WERI-Rb-1 (cell line): ENCODE measurements at regions not wholly inside any gene's neighbourhood (a gene's known extent, or its start where the extent isn't known, plus 50 kb on each side); places are given as distances from the start of the nearest gene placed in this dataset.
"Not testable (repeated sequence)": the region's sequence is repeated elsewhere in the genome, so short reads cannot be mapped to it uniquely, and the experiment has no call there.

ENCODE experiments used
- DNase-seq: peaks from one replicate; pipeline ENCODE4 v3.0.0-alpha.2; 2020
- H3K27ac ChIP-seq: fragments of 250-450 bp; sonication (Bioruptor Pico); 2 replicates; pipeline ENCODE4 v1.5.1; 2020; ENCODE audit warnings: mild to moderate bottlenecking, moderate library complexity
- H3K27me3 ChIP-seq: fragments of 250-450 bp; sonication (Bioruptor Pico); 2 replicates; pipeline ENCODE4 v1.5.1; 2021; ENCODE audit warnings: mild to moderate bottlenecking, low read depth, moderate library complexity; ENCODE audit not compliant: insufficient read depth, severe bottlenecking
- H3K36me3 ChIP-seq: fragments of 250-450 bp; sonication (Bioruptor Pico); 2 replicates; pipeline ENCODE4 v1.5.1; 2020; ENCODE audit warnings: mild to moderate bottlenecking, moderate library complexity
- H3K4me3 ChIP-seq: 2 replicates; pipeline ENCODE4 v1.5.1; 2011; ENCODE audit warnings: low read depth, mild to moderate bottlenecking, control low read depth, low read length
- H3K9me3 ChIP-seq: fragments of 250-450 bp; sonication (Bioruptor Pico); 2 replicates; pipeline ENCODE4 v1.5.1; 2021; ENCODE audit warnings: mild to moderate bottlenecking, moderate library complexity; ENCODE audit not compliant: severe bottlenecking
- TF ChIP-seq, protein P1 (sequence below): IDR thresholded peaks from 2 replicates; pipeline ENCODE4 v1.5.1; 2011; ENCODE audit warnings: low read depth, mild to moderate bottlenecking, control low read depth, inconsistent platforms, low read length

DNA sequence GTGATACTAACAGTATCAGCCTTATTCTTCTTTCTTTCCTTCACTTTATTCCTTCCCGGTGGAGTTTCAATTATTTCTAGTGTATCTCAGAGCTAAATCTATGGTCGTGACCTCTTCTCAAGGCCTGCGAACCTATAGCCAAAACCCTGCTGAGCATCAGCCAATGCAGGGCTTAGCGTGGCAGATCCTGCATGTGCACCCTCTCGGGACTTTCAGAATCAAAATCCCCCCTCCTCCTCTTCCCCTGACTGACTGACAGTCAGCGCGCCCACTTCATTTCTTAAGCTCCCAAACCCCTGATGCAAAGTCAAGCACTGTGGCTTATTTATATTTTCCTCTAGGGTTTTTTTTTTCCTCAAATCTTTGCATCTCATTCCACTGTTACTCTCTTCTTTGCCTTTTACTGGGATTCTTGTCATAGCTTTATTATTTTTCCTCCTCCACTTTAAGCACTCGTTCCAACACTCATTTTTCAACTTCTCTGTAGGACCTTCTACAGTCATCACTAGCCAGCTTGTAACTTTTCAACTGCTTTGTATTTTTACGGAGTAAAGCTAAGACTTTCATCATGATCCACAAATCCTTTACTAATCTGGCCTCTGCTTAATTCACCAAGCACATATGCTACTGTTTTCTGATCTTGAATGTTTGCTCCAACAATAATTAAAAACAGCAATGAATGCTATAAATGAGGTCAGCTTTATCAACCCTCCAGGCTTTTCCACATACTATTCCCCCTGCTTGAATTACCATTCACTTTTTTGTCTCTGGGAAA lies 896.5 kb upstream of the PIK3C3 start:
- H3K9me3 ChIP-seq: no peaks in the 10 kb centered on the region
- DNase-seq: peak; percentile 65
- H3K27me3 ChIP-seq: no peaks in the 10 kb centered on the region
- TF ChIP-seq, protein P1, sequence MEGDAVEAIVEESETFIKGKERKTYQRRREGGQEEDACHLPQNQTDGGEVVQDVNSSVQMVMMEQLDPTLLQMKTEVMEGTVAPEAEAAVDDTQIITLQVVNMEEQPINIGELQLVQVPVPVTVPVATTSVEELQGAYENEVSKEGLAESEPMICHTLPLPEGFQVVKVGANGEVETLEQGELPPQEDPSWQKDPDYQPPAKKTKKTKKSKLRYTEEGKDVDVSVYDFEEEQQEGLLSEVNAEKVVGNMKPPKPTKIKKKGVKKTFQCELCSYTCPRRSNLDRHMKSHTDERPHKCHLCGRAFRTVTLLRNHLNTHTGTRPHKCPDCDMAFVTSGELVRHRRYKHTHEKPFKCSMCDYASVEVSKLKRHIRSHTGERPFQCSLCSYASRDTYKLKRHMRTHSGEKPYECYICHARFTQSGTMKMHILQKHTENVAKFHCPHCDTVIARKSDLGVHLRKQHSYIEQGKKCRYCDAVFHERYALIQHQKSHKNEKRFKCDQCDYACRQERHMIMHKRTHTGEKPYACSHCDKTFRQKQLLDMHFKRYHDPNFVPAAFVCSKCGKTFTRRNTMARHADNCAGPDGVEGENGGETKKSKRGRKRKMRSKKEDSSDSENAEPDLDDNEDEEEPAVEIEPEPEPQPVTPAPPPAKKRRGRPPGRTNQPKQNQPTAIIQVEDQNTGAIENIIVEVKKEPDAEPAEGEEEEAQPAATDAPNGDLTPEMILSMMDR: no peak
- H3K27ac ChIP-seq: peak overlapping the region; percentile 54
- H3K4me3 ChIP-seq: peak overlapping the region; percentile 23
- no peaks in the 10 kb centered on the region for H3K36me3 ChIP-seq

GRCh38 chr18:41052625-41053024 lies 902.4 kb upstream of the PIK3C3 start:
- Histone ChIP-seq H3K36me3 (no peaks in the 10 kb centered on the region), H3K9me3 (no peaks in the 10 kb centered on the region), H3K4me3 (no peak overlapping the region), H3K27me3 (no peaks in the 10 kb centered on the region), H3K27ac (peak overlapping the region; percentile 40; the same call in 1 of the 2 replicates)
- no peak for DNase-seq
- TF ChIP-seq, protein P1: no peak

DNA sequence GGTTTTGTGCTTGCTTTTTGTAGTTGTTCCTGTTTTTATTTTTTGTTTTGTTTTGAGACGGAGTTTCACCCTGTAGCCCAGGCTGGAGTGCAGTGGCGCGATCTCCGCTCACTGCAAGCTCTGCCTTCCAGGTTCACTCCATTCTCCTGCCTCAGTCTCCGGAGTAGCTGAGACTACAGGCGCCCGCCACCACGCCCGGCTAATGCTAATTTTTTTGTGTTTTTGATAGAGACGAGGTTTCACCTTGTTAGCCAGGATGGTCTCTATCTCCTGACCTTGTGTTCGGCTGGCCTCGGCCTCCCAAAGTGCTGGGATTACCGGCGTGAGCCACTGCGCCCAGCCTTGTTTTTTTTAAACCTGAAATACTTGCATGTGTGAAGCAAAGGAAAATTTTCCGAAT lies 908.8 kb upstream of the PIK3C3 start:
- H3K36me3 ChIP-seq, H3K9me3 ChIP-seq, H3K4me3 ChIP-seq, H3K27me3 ChIP-seq, DNase-seq, H3K27ac ChIP-seq: not testable (repeated sequence)

DNA sequence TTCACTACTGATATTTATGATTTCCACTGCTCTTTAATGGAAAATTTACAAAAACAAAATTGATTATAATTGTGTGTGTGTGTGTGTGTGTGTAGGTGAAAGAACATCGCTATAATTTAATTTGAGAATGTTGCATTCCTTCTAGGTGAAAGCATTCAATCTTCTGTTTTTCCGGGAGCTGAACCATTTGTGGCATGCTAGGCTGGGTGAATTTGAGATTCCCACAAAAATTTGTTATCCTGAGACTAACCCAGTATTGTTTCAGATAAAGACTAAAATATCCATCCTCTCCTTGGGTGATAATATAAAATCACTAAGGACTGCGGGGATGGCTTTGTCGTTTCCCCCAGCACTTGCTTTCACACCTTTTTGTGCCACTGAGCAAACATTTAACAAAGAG lies 911.2 kb upstream of the PIK3C3 start:
- no peak for DNase-seq

GRCh38 chr18:41042866-41043265 lies 912.2 kb upstream of the PIK3C3 start:
- H3K27ac ChIP-seq: no peak overlapping the region
- no peak for DNase-seq
- H3K4me3 ChIP-seq: no peak overlapping the region
- no peaks in the 10 kb centered on the region for H3K9me3 ChIP-seq
- TF ChIP-seq, protein P1: no peak
- H3K36me3 ChIP-seq: no peaks in the 10 kb centered on the region
- no peaks in the 10 kb centered on the region for H3K27me3 ChIP-seq

More for the DNA sequence above, 911.2 kb upstream of the PIK3C3 start:
- H3K27me3 ChIP-seq: no peaks in the 10 kb centered on the region
- TF ChIP-seq, protein P1: no peak
- H3K27ac ChIP-seq: no peak overlapping the region
- no peaks in the 10 kb centered on the region for H3K9me3 ChIP-seq
- no peaks in the 10 kb centered on the region for H3K36me3 ChIP-seq
- no peak overlapping the region for H3K4me3 ChIP-seq

GRCh38 chr18:41038071-41038470 lies 917.0 kb upstream of the PIK3C3 start:
- Histone ChIP-seq H3K36me3 (no peaks in the 10 kb centered on the region), H3K4me3 (no peak overlapping the region), H3K9me3 (no peaks in the 10 kb centered on the region), H3K27ac (no peak overlapping the region), H3K27me3 (no peaks in the 10 kb centered on the region)
- TF ChIP-seq, protein P1: no peak
- DNase-seq: no peak
